ENCODE measurements at regions not wholly inside any gene's neighbourhood (a gene's known extent, or its start where the extent isn't known, plus 50 kb on each side); places are given as distances from the start of the nearest gene placed in this dataset.

DNA sequence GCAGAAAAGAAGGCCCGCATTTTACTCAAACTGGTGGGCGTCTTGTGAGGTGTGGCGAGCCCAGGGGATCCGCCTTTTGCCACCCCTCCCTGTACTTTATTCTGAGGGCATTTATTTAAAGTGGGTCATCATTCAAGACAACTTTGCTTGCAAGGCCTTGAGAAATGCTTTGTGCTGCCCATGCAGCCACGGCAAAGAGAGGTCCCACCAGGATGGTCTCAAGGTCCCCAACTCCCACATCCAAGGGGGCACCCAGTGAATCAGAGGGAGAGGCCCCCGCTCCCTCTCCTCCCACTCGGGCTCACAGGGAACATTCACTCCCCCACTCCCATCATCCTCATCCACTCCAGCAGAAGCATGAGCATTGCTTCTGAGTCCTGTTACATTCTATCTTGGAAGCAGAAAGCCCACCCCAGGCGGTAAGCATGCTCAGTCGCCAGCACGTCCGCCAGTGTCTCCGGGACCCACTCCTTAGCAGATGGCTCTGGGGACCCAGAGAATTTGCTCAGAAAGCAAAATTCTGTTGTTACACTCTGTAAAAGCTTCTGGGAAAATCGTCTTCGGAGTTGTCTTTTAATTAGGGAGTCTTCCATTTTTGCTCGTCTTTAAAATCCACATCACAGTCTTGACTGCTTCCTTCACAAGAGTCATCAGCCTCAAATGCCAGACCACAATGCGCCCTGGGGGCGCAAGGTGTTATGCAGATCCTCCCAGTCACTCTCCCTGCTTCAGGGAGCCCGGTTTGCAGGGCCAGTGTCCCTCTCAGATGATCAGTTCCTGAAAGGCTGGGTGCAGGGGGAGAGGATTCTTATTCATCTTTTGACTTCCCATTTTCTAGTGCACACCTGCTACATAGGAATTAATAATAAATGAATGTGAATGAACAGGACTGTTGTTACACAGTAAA, 99.4 kb upstream of the NCK2 start:
- TF ChIP-seq, protein P1, sequence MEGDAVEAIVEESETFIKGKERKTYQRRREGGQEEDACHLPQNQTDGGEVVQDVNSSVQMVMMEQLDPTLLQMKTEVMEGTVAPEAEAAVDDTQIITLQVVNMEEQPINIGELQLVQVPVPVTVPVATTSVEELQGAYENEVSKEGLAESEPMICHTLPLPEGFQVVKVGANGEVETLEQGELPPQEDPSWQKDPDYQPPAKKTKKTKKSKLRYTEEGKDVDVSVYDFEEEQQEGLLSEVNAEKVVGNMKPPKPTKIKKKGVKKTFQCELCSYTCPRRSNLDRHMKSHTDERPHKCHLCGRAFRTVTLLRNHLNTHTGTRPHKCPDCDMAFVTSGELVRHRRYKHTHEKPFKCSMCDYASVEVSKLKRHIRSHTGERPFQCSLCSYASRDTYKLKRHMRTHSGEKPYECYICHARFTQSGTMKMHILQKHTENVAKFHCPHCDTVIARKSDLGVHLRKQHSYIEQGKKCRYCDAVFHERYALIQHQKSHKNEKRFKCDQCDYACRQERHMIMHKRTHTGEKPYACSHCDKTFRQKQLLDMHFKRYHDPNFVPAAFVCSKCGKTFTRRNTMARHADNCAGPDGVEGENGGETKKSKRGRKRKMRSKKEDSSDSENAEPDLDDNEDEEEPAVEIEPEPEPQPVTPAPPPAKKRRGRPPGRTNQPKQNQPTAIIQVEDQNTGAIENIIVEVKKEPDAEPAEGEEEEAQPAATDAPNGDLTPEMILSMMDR (conservative IDR thresholded peaks at IDR 0.05; ENCODE audit: low read depth, low read length): no peak
- no peak overlapping the region for H3K4me3 ChIP-seq (ENCODE audit: low read depth, low read length)
- DNase-seq (ENCODE audit: low read depth): no peak

DNA sequence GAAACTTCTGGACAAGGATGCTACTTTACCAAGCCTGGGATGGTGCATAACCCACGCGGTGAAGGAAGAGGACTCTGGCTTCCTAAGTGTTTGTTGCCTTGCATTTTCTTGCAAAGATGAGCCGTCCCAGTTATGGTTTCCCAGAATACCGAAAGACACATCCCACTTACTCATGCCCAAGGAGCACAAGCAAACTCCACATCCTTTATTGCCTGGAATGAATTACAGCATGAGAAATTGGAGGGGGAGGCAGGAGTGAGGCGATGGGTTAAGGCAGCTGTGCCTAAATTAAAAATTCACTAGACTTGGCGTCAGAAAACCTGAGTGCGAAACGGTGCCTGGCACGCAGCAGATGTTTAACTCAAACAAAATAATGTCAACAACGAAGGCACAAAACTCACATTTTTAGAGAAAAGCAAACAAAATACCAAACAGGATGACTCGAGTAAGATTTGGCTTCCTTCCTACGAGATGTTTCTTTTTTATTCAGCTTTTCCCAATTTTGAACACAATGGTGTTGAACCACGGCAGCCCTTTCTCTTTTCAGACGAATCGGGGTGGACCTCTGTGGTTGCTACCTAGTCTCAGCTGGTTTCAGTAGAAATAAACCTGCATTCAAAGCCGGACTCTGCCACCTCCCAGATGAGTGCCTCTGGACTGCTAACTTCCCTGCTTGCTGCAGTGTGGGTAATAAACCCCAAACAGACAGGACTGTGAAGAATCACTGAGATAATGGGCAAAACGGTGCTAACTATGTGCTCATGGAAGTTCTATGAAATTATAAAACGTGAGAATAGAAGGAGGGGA, 100.3 kb upstream of the NCK2 start:
- DNase-seq (ENCODE audit: low read depth): no peak
- TF ChIP-seq, protein P1 (conservative IDR thresholded peaks at IDR 0.05; ENCODE audit: low read depth, low read length): no peak
- H3K4me3 ChIP-seq (ENCODE audit: low read depth, low read length): peak overlapping the region; percentile 26

DNA sequence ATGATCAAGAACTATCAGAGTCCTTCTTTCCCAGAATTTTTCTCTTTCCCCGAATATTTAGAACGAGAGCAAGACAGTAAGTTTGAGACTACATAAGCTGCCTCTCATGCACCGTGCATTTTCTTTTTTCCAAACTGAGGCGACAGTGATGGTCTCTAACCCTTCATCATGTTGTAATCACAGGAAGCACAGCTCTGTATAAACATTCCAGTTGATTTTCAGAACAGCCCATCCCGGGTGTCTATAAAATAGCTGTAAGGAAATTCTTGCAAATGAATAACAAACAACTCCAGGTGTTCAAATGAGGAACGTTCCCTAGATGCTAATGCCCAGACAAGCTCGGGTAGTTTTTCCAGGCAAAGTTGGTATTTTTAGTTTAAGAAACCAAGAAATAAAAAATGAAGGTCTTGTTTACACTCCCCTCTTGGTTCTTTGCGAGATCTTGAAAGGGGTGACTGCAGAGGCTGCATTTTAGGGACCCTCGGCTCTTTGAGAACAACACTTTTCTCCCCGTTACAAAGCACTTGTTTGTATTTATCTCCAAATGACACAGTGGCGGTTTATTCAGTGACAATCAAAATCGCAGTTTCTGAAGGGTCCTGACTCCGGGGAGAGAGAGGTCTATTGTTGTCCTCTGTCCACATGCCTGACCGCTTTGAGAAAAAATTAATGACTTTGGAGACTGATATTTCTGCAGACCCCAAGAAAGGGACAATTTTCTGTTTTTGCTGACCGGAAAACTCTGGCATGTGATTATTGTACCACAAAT, 101.1 kb upstream of the NCK2 start:
- DNase-seq (ENCODE audit: low read depth): no peak
- no peak overlapping the region for H3K4me3 ChIP-seq (ENCODE audit: low read depth, low read length)
- TF ChIP-seq, protein P1 (conservative IDR thresholded peaks at IDR 0.05; ENCODE audit: low read depth, low read length): no peak

DNA sequence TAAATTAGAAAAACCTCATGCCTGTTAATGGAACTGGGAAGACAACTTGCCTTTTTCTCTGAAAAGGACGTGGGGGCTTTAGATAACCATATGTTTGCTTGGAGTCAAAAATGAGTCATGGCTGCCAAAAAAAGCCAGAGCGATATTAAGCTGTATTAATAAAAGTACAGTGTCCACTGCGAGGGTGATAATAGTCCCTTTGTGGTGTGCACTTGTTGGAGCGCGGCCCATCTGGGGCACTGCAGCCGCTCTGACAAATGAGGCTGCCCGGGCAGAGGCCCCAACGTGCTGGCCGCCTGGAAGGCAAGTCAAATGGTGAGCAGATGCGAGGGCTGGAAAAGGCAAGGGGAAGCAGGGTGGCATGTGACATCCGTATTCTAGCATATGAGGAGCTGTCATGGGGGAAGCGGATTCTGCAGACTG, 103.3 kb upstream of the NCK2 start:
- TF ChIP-seq, protein P1 (conservative IDR thresholded peaks at IDR 0.05; ENCODE audit: low read depth, low read length): no peak
- no peak for DNase-seq (ENCODE audit: low read depth)
- H3K4me3 ChIP-seq (ENCODE audit: low read depth, low read length): no peak overlapping the region

DNA sequence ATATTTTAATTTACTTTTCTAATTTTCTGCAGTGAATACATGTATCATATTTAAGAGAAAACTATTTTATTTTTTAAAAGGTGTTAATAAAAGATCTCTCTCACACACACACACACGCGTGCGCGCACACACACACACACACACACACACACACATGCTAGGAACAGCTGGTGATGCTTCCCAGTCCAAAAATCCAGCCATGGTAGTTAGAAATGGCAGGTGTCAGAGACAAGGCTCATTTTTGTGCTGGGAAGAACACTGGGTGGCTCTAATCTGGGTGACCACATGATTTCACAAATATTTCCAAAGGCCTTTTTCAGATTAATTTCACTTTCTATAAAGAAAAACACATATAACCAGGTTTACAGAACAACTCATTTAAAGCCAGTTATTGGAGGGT, 104.5 kb upstream of the NCK2 start:
- no peak for DNase-seq (ENCODE audit: low read depth)
- no peak overlapping the region for H3K4me3 ChIP-seq (ENCODE audit: low read depth, low read length)
- TF ChIP-seq, protein P1 (conservative IDR thresholded peaks at IDR 0.05; ENCODE audit: low read depth, low read length): no peak

DNA sequence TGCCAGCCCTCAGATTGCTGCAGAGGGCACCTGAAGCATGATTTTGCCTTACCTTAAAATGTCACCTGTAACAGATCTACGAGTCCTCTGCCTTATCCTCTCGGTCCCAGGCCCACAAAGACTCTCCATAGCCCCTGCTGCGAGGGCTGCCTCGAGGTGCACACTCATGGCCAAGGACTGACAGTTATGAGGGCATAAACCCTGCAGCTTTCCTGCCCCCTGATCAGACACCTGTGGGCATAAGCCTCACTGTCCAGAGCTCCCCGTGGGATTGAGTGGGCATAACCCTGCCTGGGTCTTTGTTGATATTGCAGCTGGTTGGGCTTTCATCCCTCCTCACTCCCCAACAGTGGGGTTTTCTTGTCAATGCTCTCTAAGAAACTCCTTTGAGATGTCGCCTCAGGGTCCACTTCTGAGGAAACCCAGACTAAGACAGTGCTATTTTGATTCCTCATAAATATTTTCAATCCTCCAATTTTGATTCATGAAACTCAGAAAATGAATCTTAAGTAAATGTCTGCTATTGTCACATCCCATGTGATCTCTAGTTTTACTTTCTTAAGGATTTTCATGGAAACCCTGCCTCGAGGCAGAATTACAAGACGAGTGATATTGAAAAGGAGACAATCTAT, 108.5 kb upstream of the NCK2 start:
- H3K4me3 ChIP-seq (ENCODE audit: low read depth, low read length): no peak overlapping the region
- TF ChIP-seq, protein P1 (conservative IDR thresholded peaks at IDR 0.05; ENCODE audit: low read depth, low read length): no peak
- DNase-seq (ENCODE audit: low read depth): no peak
